HepG2 (cell line): ENCODE measurements at regions not wholly inside any gene's neighbourhood (a gene's known extent, or its start where the extent isn't known, plus 50 kb on each side); places are given as distances from the start of the nearest gene placed in this dataset.

ENCODE experiments used
- ATAC-seq: fragments of 200-7000 bp; cut with Tn5 transposase; 3 replicates; pipeline ENCODE4 v1.9.1; 2020; ENCODE audit warnings: mild to moderate bottlenecking, moderate library complexity
- BruUV-seq: library from RNA; stranded (reverse); fragments of 400-500 nt; replicated peaks from 2 replicates; lab custom pipeline; 2021; lab: Mats Ljungman, UMichigan
- CTCF ChIA-PET: fragments of 300-600 bp; formaldehyde crosslinking; extraction: SDS; loops from one replicate; lab custom pipeline; 2021; ENCODE audit warnings: low total read pairs, inconsistent platforms, low intra/inter-chr PET ratio; lab: Yijun Ruan, JAX
- POLR2A ChIA-PET: fragments of 350-600 bp; sonication (Branson Sonifier 250); formaldehyde crosslinking; loops from one replicate; lab custom pipeline; 2020; ENCODE audit warnings: antibody characterized with exemption, inconsistent platforms; lab: Yijun Ruan, JAX
- DNase-seq: peaks from one replicate; pipeline ENCODE4 v3.0.0-alpha.2; 2015; ENCODE audit warnings: low spot score
- FAIRE-seq: peaks from 3 replicates; lab custom pipeline; 2011; peaks lifted over from hg19 to GRCh38; lab: Jason Lieb, UNC
- H2AFZ ChIP-seq: one replicate; pipeline ENCODE4 v1.6.1; 2011; ENCODE audit warnings: low read length, inconsistent platforms
- H3K27ac ChIP-seq: fragments of 300-600 bp; 3 replicates; pipeline ENCODE4 v1.8.0; 2011; ENCODE audit warnings: mixed run types, mild to moderate bottlenecking, mixed read lengths, low read length, inconsistent platforms; ENCODE audit not compliant: insufficient read depth; ENCODE audit errors: extremely low read length
- H3K27me3 ChIP-seq, 2 experiments: fragments of 200-600 bp in 1 of 2; 2 replicates in 1 of 2; 3 replicates in 1 of 2; pipeline versions ENCODE4 v1.6.0 to v1.8.0; 2011; ENCODE audit warnings: low read length in 2 of 2, mild to moderate bottlenecking in 2 of 2, moderate library complexity in 2 of 2, inconsistent platforms in 1 of 2; ENCODE audit not compliant: insufficient read depth in 2 of 2, control insufficient read depth in 1 of 2
- H3K36me3 ChIP-seq, 2 experiments: fragments of 200-600 bp in 1 of 2; replicated peaks in 1 of 2; 2 replicates in 1 of 2; 3 replicates in 1 of 2; pipeline versions ENCODE4 v1.5.1 to v1.8.0; 2011; ENCODE audit warnings: low read length in 2 of 2, inconsistent platforms in 1 of 2; ENCODE audit not compliant: insufficient read depth in 2 of 2, control insufficient read depth in 1 of 2
- H3K4me1 ChIP-seq: 2 replicates; pipeline ENCODE4 v1.5.1; 2012; ENCODE audit warnings: low read length, inconsistent platforms; ENCODE audit not compliant: insufficient read depth
- H3K4me2 ChIP-seq: 2 replicates; pipeline ENCODE4 v1.6.0; 2011; ENCODE audit warnings: low read depth, low read length, inconsistent platforms
- H3K4me3 ChIP-seq, 3 experiments: fragments of 200-600 bp in 1 of 3; sonication (generic), shearing (Covaris generic) in 1 of 3; replicated peaks in 1 of 3; 2 replicates each; pipeline ENCODE4 v1.5.1; 2011 to 2016; ENCODE audit warnings: low read length in 3 of 3, inconsistent platforms in 2 of 3, low read depth in 2 of 3, mild to moderate bottlenecking in 2 of 3, control low read depth in 1 of 3, mixed read lengths in 1 of 3; ENCODE audit not compliant: insufficient read depth in 1 of 3
- H3K79me2 ChIP-seq: one replicate; pipeline ENCODE4 v1.6.1; 2011; ENCODE audit warnings: low read length, inconsistent platforms; ENCODE audit not compliant: insufficient read depth
- H3K9ac ChIP-seq: 2 replicates; pipeline ENCODE4 v1.6.0; 2011; ENCODE audit warnings: mild to moderate bottlenecking, low read depth, low read length, inconsistent platforms; ENCODE audit not compliant: insufficient read depth
- H3K9me3 ChIP-seq: 2 replicates; pipeline ENCODE4 v1.5.1; 2012; ENCODE audit warnings: mild to moderate bottlenecking, low read length
- H4K20me1 ChIP-seq: 2 replicates; pipeline ENCODE4 v1.6.0; 2011; ENCODE audit warnings: inconsistent platforms, mild to moderate bottlenecking, low read length, moderate library complexity; ENCODE audit not compliant: insufficient read depth
- AGO2 ChIP-seq: fragments of 200-400 bp; formaldehyde crosslinking; optimal IDR thresholded peaks from 2 replicates; pipeline ENCODE3; 2017; ENCODE audit warnings: mild to moderate bottlenecking, low read depth, low read length, moderate library complexity
- EZH2 ChIP-seq: conservative IDR thresholded peaks from 2 replicates; pipeline ENCODE4 v1.6.1; 2012; ENCODE audit warnings: mild to moderate bottlenecking, low read depth, low read length, moderate library complexity
- FOSL2 ChIP-seq: sonication (generic); formaldehyde crosslinking; IDR thresholded peaks from 2 replicates; pipeline ENCODE4 v1.4.0; 2020; ENCODE audit warnings: missing genetic modification reagents
- GATAD2A ChIP-seq: IDR thresholded peaks from 2 replicates; pipeline ENCODE4 v1.6.1; 2016
- MEIS2 ChIP-seq: sonication (generic); formaldehyde crosslinking; IDR thresholded peaks from 2 replicates; pipeline ENCODE4 v1.9.0; 2021; ENCODE audit warnings: mild to moderate bottlenecking, missing genetic modification reagents
- MIER3 ChIP-seq: IDR thresholded peaks from 2 replicates; pipeline ENCODE4 v1.6.1; 2016; ENCODE audit warnings: missing compliant biosample characterization, borderline replicate concordance
- NFE2 ChIP-seq: sonication (generic); formaldehyde crosslinking; IDR thresholded peaks from 2 replicates; pipeline ENCODE4 v1.4.0; 2020; ENCODE audit warnings: missing genetic modification reagents
- POLR2A ChIP-seq, 2 experiments: IDR thresholded peaks; 2 replicates each; pipeline ENCODE4 v1.6.1; 2011; ENCODE audit warnings: low read depth in 2 of 2, low read length in 2 of 2, mild to moderate bottlenecking in 1 of 2, moderate library complexity in 1 of 2; ENCODE audit not compliant: insufficient read depth in 1 of 2
- RAD51 ChIP-seq: fragments of 450-650 bp; IDR thresholded peaks from 2 replicates; pipeline ENCODE4 v1.6.1; 2016; ENCODE audit warnings: borderline replicate concordance
- STAG1 ChIP-seq: sonication (generic); formaldehyde crosslinking; IDR thresholded peaks from 2 replicates; pipeline ENCODE4 v1.4.0; 2020; ENCODE audit warnings: missing genetic modification reagents
- ZBTB7B ChIP-seq: sonication (generic); formaldehyde crosslinking; IDR thresholded peaks from 2 replicates; pipeline ENCODE4 v1.4.0; 2020; ENCODE audit warnings: missing genetic modification reagents
- ZNF143 ChIP-seq: sonication (generic); formaldehyde crosslinking; IDR thresholded peaks from 2 replicates; pipeline ENCODE4 v1.4.0; 2020; ENCODE audit warnings: missing genetic modification reagents
- ZNF234 ChIP-seq: sonication (generic); formaldehyde crosslinking; conservative IDR thresholded peaks from 2 replicates; pipeline ENCODE4 v1.5.1; 2020; ENCODE audit warnings: mild to moderate bottlenecking, missing genetic modification reagents
- ZNF383 ChIP-seq: sonication (generic); formaldehyde crosslinking; IDR thresholded peaks from 2 replicates; pipeline ENCODE4 v1.4.0; 2020; ENCODE audit warnings: missing genetic modification reagents, mild to moderate bottlenecking, borderline replicate concordance
- WGBS: methylation state at CpG from one replicate; pipeline ENCODE4 v1.1.6; 2017; ENCODE audit warnings: low lambda C conversion rate; 5-methylcytosine and 5-hydroxymethylcytosine counted together
- in situ Hi-C: cut with HindIII; loops from 2 replicates; pipeline ENCODE4 v1.10.0; 2017; ENCODE audit warnings: low pct_unique_long_range_greater_than_20kb; ENCODE audit not compliant: extremely low pct_ligation_motif_present
- intact Hi-C: fragments of 100-400 bp; cut with micrococcal nuclease; formaldehyde crosslinking; loops from one replicate; pipeline ENCODE4 v1.10.0; 2022; ENCODE audit not compliant: unreplicated experiment

- WGBS, result 100% methylated on average over 2 of the region's 2 CpGs
- no peak overlapping the region for H3K4me3 ChIP-seq
- H3K79me2 ChIP-seq, result no peaks in the 10 kb centered on the region
- BruUV-seq, result no TSS peak
- FAIRE-seq (no peak), DNase-seq (no peak), ATAC-seq (no peak)
- CTCF ChIA-PET, result no interaction called here
- POLR2A ChIA-PET, result interaction anchor here (1.8 kb wide), 1 partner anchor 21 kb away, joined by 4 read pairs; no protein-coding TSS in a partner anchor
- TF ChIP-seq AGO2 (no peak), ZNF143 (no peak), NFE2 (CRISPR knock-in tag) (no peak), ZBTB7B (CRISPR knock-in tag) (no peak), GATAD2A (CRISPR knock-in tag) (no peak), ZNF234 (CRISPR knock-in tag) (no peak), FOSL2 (CRISPR knock-in tag) (no peak), POLR2A (IDR thresholded peaks at IDR 0.05; ENCODE audit: insufficient read depth in 1 of 2, low read depth in 2 of 2, low read length in 2 of 2) (no peak), MEIS2 (CRISPR knock-in tag) (no peak), EZH2 (no peak), ZNF383 (CRISPR knock-in tag) (no peak), MIER3 (CRISPR knock-in tag) (no peak), STAG1 (no peak), RAD51 (no peak)
- TF ChIP-seq, all 625 proteins: peak for 0
- no peaks in the 10 kb centered on the region for H3K27me3 ChIP-seq
- no peaks in the 10 kb centered on the region for H4K20me1 ChIP-seq
- no peak overlapping the region for H3K9ac ChIP-seq
- intact Hi-C loops, result loop anchor here (10.0 kb wide), 1 partner anchor 364 kb away; no protein-coding TSS in a partner anchor
- no peak overlapping the region for H2AFZ ChIP-seq
- no peaks in the 10 kb centered on the region for H3K9me3 ChIP-seq
- H3K4me1 ChIP-seq, result peaks cover 54% of the 10 kb centered on the region
- no peaks in the 10 kb centered on the region for H3K36me3 ChIP-seq
- H3K4me2 ChIP-seq, result no peak overlapping the region
- in situ Hi-C loops, result no loop called here
- H3K27ac ChIP-seq, result no peak overlapping the region
Observed at GRCh38 chr1:213738658-213739057, 249.1 kb upstream of the PROX1 start.
